B cell (primary cell): ENCODE measurements at regions not wholly inside any gene's neighbourhood (a gene's known extent, or its start where the extent isn't known, plus 50 kb on each side); places are given as distances from the start of the nearest gene placed in this dataset.

Experiments
- ATAC-seq: fragments of 200-7000 bp; cut with Tn5 transposase; one replicate; pipeline ENCODE4 v1.10.0; 2021; ENCODE audit warnings: low read depth, mild to moderate bottlenecking, moderate number of reproducible peaks, moderate library complexity
- CTCF ChIA-PET: fragments of 350-600 bp; sonication (Branson Sonifier 250); formaldehyde crosslinking; loops from one replicate; lab custom pipeline; 2021; ENCODE audit warnings: antibody characterized with exemption, inconsistent platforms; lab: Charles Lee
- POLR2A ChIA-PET: fragments of 350-600 bp; sonication (Branson Sonifier 250); formaldehyde crosslinking; loops from one replicate; lab custom pipeline; 2021; ENCODE audit warnings: antibody characterized with exemption; lab: Charles Lee
- DNase-seq: peaks from one replicate; pipeline ENCODE4 v3.0.0; 2013
- H2AFZ ChIP-seq: 2 replicates; pipeline ENCODE4 v1.6.1; 2012; ENCODE audit warnings: mild to moderate bottlenecking, low read depth, low read length; ENCODE audit not compliant: insufficient read depth, poor library complexity, severe bottlenecking
- H3K27ac ChIP-seq, 2 donors: 1 replicate in 1 of 2; 2 replicates in 1 of 2; pipeline ENCODE4 v1.5.1; 2012 to 2013; ENCODE audit warnings: low read length in 2 of 2, mild to moderate bottlenecking in 2 of 2, moderate library complexity in 1 of 2
- H3K27me3 ChIP-seq, 4 experiments: fragments of 200-600 bp in 1 of 4; sonication (generic) in 1 of 4; replicated peaks in 1 of 4; 1 replicate in 2 of 4; 2 replicates in 2 of 4; pipeline versions ENCODE4 v1.6.1 to v1.7.0; 2013 to 2016; ENCODE audit warnings: low read length in 3 of 4, mild to moderate bottlenecking in 2 of 4, mixed read lengths in 1 of 4, moderate library complexity in 1 of 4; ENCODE audit not compliant: insufficient read depth in 4 of 4, control insufficient read depth in 3 of 4; ENCODE audit errors: control extremely low read depth in 1 of 4
- H3K36me3 ChIP-seq, 2 experiments: replicated peaks in 1 of 2; 1 replicate in 1 of 2; 2 replicates in 1 of 2; pipeline versions ENCODE4 v1.6.1 to v1.7.1; 2013; ENCODE audit warnings: low read length in 1 of 2; ENCODE audit not compliant: insufficient read depth in 2 of 2, control insufficient read depth in 1 of 2; ENCODE audit errors: control extremely low read depth in 1 of 2, extremely low read depth in 1 of 2
- H3K4me1 ChIP-seq, 2 donors: fragments of 200-600 bp in 1 of 2; sonication (generic) in 1 of 2; 1 replicate in 1 of 2; 2 replicates in 1 of 2; pipeline versions ENCODE4 v1.5.1 to v1.6.1; 2013 to 2017; ENCODE audit warnings: low read length in 2 of 2; ENCODE audit not compliant: control insufficient read depth in 2 of 2, insufficient read depth in 2 of 2
- H3K4me2 ChIP-seq: replicated peaks from 2 replicates; pipeline ENCODE3; 2012; ENCODE audit warnings: mild to moderate bottlenecking, low read depth, low read length; ENCODE audit not compliant: poor library complexity, severe bottlenecking
- H3K4me3 ChIP-seq, 5 experiments: fragments of 200-600 bp in 1 of 5; sonication (generic) in 1 of 5; 1 replicate in 3 of 5; 2 replicates in 2 of 5; pipeline versions ENCODE4 v1.5.1 to v1.7.0; 2011 to 2016; ENCODE audit warnings: low read length in 4 of 5, mild to moderate bottlenecking in 4 of 5, low read depth in 2 of 5, control low read depth in 1 of 5, moderate library complexity in 1 of 5; ENCODE audit not compliant: insufficient read depth in 1 of 5; ENCODE audit errors: control extremely low read depth in 1 of 5, extremely low read depth in 1 of 5
- H3K79me2 ChIP-seq: fragments of 200-600 bp; sonication (generic); one replicate; pipeline ENCODE4 v1.6.0; 2016; ENCODE audit warnings: low read length; ENCODE audit not compliant: control insufficient read depth, insufficient read depth
- H3K9ac ChIP-seq: fragments of 200-600 bp; sonication (generic); 2 replicates; pipeline ENCODE4 v1.6.1; 2017; ENCODE audit warnings: mild to moderate bottlenecking, low read length, moderate library complexity
- H3K9me3 ChIP-seq, 3 donors: one replicate each; pipeline versions ENCODE4 v1.6.1 to v1.7.1; 2013; ENCODE audit warnings: low read length in 2 of 3; ENCODE audit not compliant: control insufficient read depth in 2 of 3, insufficient read depth in 1 of 3; ENCODE audit errors: control extremely low read depth in 1 of 3
- H4K20me1 ChIP-seq: 2 replicates; pipeline ENCODE4 v1.6.0; 2012; ENCODE audit warnings: mild to moderate bottlenecking, low read length; ENCODE audit not compliant: insufficient read depth, control insufficient read depth, poor library complexity, severe bottlenecking
- H3K27ac Mint-ChIP-seq: one replicate; pipeline ENCODE4 v1.8.0; 2021; ENCODE audit warnings: mixed read lengths
- H3K27me3 Mint-ChIP-seq: one replicate; pipeline ENCODE4 v1.8.0; 2021; ENCODE audit warnings: mixed read lengths
- H3K4me1 Mint-ChIP-seq: one replicate; pipeline ENCODE4 v1.8.0; 2021; ENCODE audit warnings: mixed read lengths
- H3K4me3 Mint-ChIP-seq: one replicate; pipeline ENCODE4 v1.8.0; 2021; ENCODE audit warnings: mixed read lengths
- H3K9me3 Mint-ChIP-seq: one replicate; pipeline ENCODE4 v1.8.0; 2022; ENCODE audit warnings: mixed read lengths; ENCODE audit not compliant: insufficient read depth
- CTCF ChIP-seq: fragments of 200-600 bp; IDR thresholded peaks from one replicate; pipeline ENCODE4 v1.8.0; 2022; ENCODE audit warnings: antibody characterized with exemption, mild to moderate bottlenecking
- EZH2 ChIP-seq: IDR thresholded peaks from 2 replicates; pipeline ENCODE4 v1.6.1; 2012; ENCODE audit warnings: borderline replicate concordance, low read depth, mild to moderate bottlenecking, moderate library complexity, low read length; ENCODE audit not compliant: insufficient read depth, poor library complexity, severe bottlenecking
- WGBS: methylation state at CpG from one replicate; pipeline ENCODE4 v1.1.5; 2013; ENCODE audit warnings: missing lambda C conversion rate; ENCODE audit not compliant: insufficient coverage; 5-methylcytosine and 5-hydroxymethylcytosine counted together
- intact Hi-C: fragments of 100-400 bp; cut with micrococcal nuclease; formaldehyde crosslinking; loops from one replicate; pipeline ENCODE4 v1.10.0; 2022

- Mint-ChIP-seq H3K4me1 (no peaks in the 10 kb centered on the region), H3K27ac (no peak overlapping the region), H3K9me3 (no peaks in the 10 kb centered on the region), H3K4me3 (no peak overlapping the region), H3K27me3 (no peaks in the 10 kb centered on the region)
- no peak overlapping the region for H3K4me3 ChIP-seq
- H2AFZ ChIP-seq: no peak overlapping the region
- ATAC-seq (no peak), DNase-seq (no peak)
- ChIA-PET POLR2A (no interaction called here), CTCF (no interaction called here)
- H3K9ac ChIP-seq: no peak overlapping the region
- no peaks in the 10 kb centered on the region for H3K36me3 ChIP-seq
- H3K9me3 ChIP-seq: peaks cover 0 to 1% (median 0%) of the 10 kb centered on the region in 3 donors
- no peak overlapping the region for H3K27ac ChIP-seq
- no peaks in the 10 kb centered on the region for H4K20me1 ChIP-seq
- no peaks in the 10 kb centered on the region for H3K4me1 ChIP-seq
- H3K79me2 ChIP-seq: no peaks in the 10 kb centered on the region
- WGBS: 50% methylated on average over 1 of the region's 3 CpGs
- TF ChIP-seq EZH2: no peak
- TF ChIP-seq CTCF: no peak
- H3K4me2 ChIP-seq: no peak overlapping the region
- intact Hi-C loops: no loop called here
- H3K27me3 ChIP-seq: no peaks in the 10 kb centered on the region
Observed at GRCh38 chr3:5899014-5899761, 711.7 kb downstream of the EDEM1 start.

GRCh38 chr3:5917932-5918331 lies 730.4 kb downstream of the EDEM1 start:
- intact Hi-C loops: no loop called here
- H3K9me3 ChIP-seq: no peaks in the 10 kb centered on the region

More at GRCh38 chr3:5917932-5918331, 730.4 kb downstream of the EDEM1 start:
- no peaks in the 10 kb centered on the region for H3K36me3 ChIP-seq
- ATAC-seq (no peak), DNase-seq (no peak)
- no peaks in the 10 kb centered on the region for H3K79me2 ChIP-seq
- ChIA-PET POLR2A (no interaction called here), CTCF (no interaction called here)
- no peak overlapping the region for H3K27ac ChIP-seq
- H3K4me2 ChIP-seq: no peak overlapping the region
- H3K4me3 ChIP-seq: no peak overlapping the region
- no peaks in the 10 kb centered on the region for H3K4me1 ChIP-seq
- WGBS: 92% methylated on average over 3 of the region's 9 CpGs
- no peak overlapping the region for H3K9ac ChIP-seq
- Mint-ChIP-seq H3K4me1 (no peaks in the 10 kb centered on the region), H3K27me3 (no peaks in the 10 kb centered on the region), H3K4me3 (no peak overlapping the region), H3K9me3 (peaks cover 4% of the 10 kb centered on the region), H3K27ac (no peak overlapping the region)
- no peak overlapping the region for H2AFZ ChIP-seq
- H3K27me3 ChIP-seq: no peaks in the 10 kb centered on the region
- TF ChIP-seq EZH2 (no peak), CTCF (no peak)
- no peaks in the 10 kb centered on the region for H4K20me1 ChIP-seq
